Endothelial cell of hepatic sinusoid (primary cell): ENCODE measurements at regions not wholly inside any gene's neighbourhood (a gene's known extent, or its start where the extent isn't known, plus 50 kb on each side); places are given as distances from the start of the nearest gene placed in this dataset.

Experiments used
- in situ Hi-C: cut with HindIII; loops from 2 replicates; pipeline ENCODE4 v1.10.0; 2017; ENCODE audit warnings: low sequenced_read_pairs

- in situ Hi-C loops: loop anchor here (5.0 kb wide), 1 partner anchor 101 kb away; no protein-coding TSS in a partner anchor
Measured at GRCh38 chr3:72111265-72112205, 326.6 kb upstream of the PROK2 start.

- in situ Hi-C loops: loop anchor here (5.0 kb wide), 1 partner anchor 103 kb away; no protein-coding TSS in a partner anchor
Measured at GRCh38 chr3:72109327-72110259, 324.6 kb upstream of the PROK2 start.

GRCh38 chr3:72105306-72105705, 320.4 kb upstream of the PROK2 start:
- in situ Hi-C loops: no loop called here

GRCh38 chr3:72102112-72102616, 317.2 kb upstream of the PROK2 start:
- in situ Hi-C loops: no loop called here

GRCh38 chr3:72101494-72101893, 316.5 kb upstream of the PROK2 start:
- in situ Hi-C loops: no loop called here

- in situ Hi-C loops: no loop called here
Measured at GRCh38 chr3:72100601-72101187, 315.7 kb upstream of the PROK2 start.

- in situ Hi-C loops: no loop called here
Measured at GRCh38 chr3:72100080-72100511, 315.1 kb upstream of the PROK2 start.

GRCh38 chr3:72099326-72100079, 314.6 kb upstream of the PROK2 start:
- in situ Hi-C loops: no loop called here

- in situ Hi-C loops: no loop called here
Measured at GRCh38 chr3:72097053-72097452, 312.1 kb upstream of the PROK2 start.

GRCh38 chr3:72095521-72095920, 310.6 kb upstream of the PROK2 start:
- in situ Hi-C loops: no loop called here

GRCh38 chr3:72093992-72094334, 309.0 kb upstream of the PROK2 start:
- in situ Hi-C loops: no loop called here

- in situ Hi-C loops: no loop called here
Measured at GRCh38 chr3:72093270-72093991, 308.5 kb upstream of the PROK2 start.

- in situ Hi-C loops: no loop called here
Measured at GRCh38 chr3:72092778-72093177, 307.8 kb upstream of the PROK2 start.

GRCh38 chr3:72088486-72089025, 303.6 kb upstream of the PROK2 start:
- in situ Hi-C loops: no loop called here

- in situ Hi-C loops: no loop called here
Measured at GRCh38 chr3:72087420-72087819, 302.5 kb upstream of the PROK2 start.

GRCh38 chr3:72086743-72087087, 301.8 kb upstream of the PROK2 start:
- in situ Hi-C loops: no loop called here

GRCh38 chr3:72086042-72086742, 301.2 kb upstream of the PROK2 start:
- in situ Hi-C loops: no loop called here

GRCh38 chr3:72085036-72085435, 300.1 kb upstream of the PROK2 start:
- in situ Hi-C loops: no loop called here
